HCT116 (cell line): ENCODE measurements at regions not wholly inside any gene's neighbourhood (a gene's known extent, or its start where the extent isn't known, plus 50 kb on each side); places are given as distances from the start of the nearest gene placed in this dataset.

Experiments
- ATAC-seq: fragments of 200-7000 bp; cut with Tn5 transposase; 2 replicates; pipeline ENCODE4 v1.9.1; 2020; ENCODE audit warnings: mild to moderate bottlenecking, moderate library complexity
- BruUV-seq: library from RNA; stranded (reverse); fragments of 400-500 nt; replicated peaks from 2 replicates; lab custom pipeline; 2021; lab: Mats Ljungman, UMichigan
- CTCF ChIA-PET: fragments of 300-600 bp; sonication (Branson Sonifier 250); formaldehyde crosslinking; loops from one replicate; lab custom pipeline; 2021; ENCODE audit warnings: antibody characterized with exemption; lab: Charles Lee
- POLR2A ChIA-PET: fragments of 300-600, 350-600 bp; sonication (Branson Sonifier 250); formaldehyde crosslinking; loops from one replicate; lab custom pipeline; 2021; ENCODE audit warnings: antibody characterized with exemption; lab: Charles Lee
- RAD21 ChIA-PET, 2 experiments: fragments of 300-600 bp; sonication (Branson Sonifier 250); formaldehyde crosslinking; loops; one replicate each; lab custom pipeline; 2023; ENCODE audit warnings: low total read pairs in 2 of 2; ENCODE audit not compliant: uncharacterized antibody in 2 of 2, unreplicated experiment in 2 of 2, low non-redundant PET in 1 of 2; lab: Charles Lee
- DNase-seq: peaks from one replicate; pipeline ENCODE4 v3.0.0-alpha.2; 2010; ENCODE audit warnings: low read depth, low spot score
- H2AFZ ChIP-seq: fragments of 200-600 bp; shearing (Covaris generic), sonication (generic); 2 replicates; pipeline ENCODE4 v1.6.1; 2017; ENCODE audit warnings: low read depth, mixed run types, mixed read lengths, antibody characterized with exemption, low read length; ENCODE audit not compliant: poor library complexity, severe bottlenecking
- H3K27ac ChIP-seq: 2 replicates; pipeline ENCODE4 v1.5.1; 2012; ENCODE audit warnings: low read depth, low read length
- H3K27me3 ChIP-seq: fragments of 200-600 bp; sonication (generic); 2 replicates; pipeline ENCODE4 v1.6.1; 2016; ENCODE audit warnings: mixed run types, low read length, mixed read lengths; ENCODE audit not compliant: insufficient read depth
- H3K36me3 ChIP-seq, 2 experiments: fragments of 200-500 bp in 1 of 2; fragments of 200-600 bp in 1 of 2; sonication (Bioruptor generic) in 1 of 2; sonication (generic) in 1 of 2; 2 replicates each; pipeline versions ENCODE4 v1.5.1 to v1.6.1; 2014 to 2016; ENCODE audit warnings: low read length in 2 of 2, inconsistent platforms in 1 of 2, mixed read lengths in 1 of 2, mixed run types in 1 of 2; ENCODE audit not compliant: insufficient read depth in 2 of 2, control insufficient read depth in 1 of 2
- H3K4me1 ChIP-seq, 2 experiments: fragments of 200-600 bp in 1 of 2; sonication (generic) in 1 of 2; 2 replicates each; pipeline versions ENCODE4 v1.5.1 to v1.6.1; 2012 to 2017; ENCODE audit warnings: low read length in 2 of 2, inconsistent platforms in 1 of 2, mild to moderate bottlenecking in 1 of 2, mixed read lengths in 1 of 2, mixed run types in 1 of 2, moderate library complexity in 1 of 2; ENCODE audit not compliant: insufficient read depth in 2 of 2, control insufficient read depth in 1 of 2
- H3K4me2 ChIP-seq: fragments of 200-600 bp; sonication (generic); 2 replicates; pipeline ENCODE4 v1.6.1; 2017; ENCODE audit warnings: mixed run types, low read length, mixed read lengths
- H3K4me3 ChIP-seq, 2 experiments: fragments of 200-600 bp in 1 of 2; sonication (generic) in 1 of 2; replicated peaks in 1 of 2; 2 replicates each; pipeline ENCODE4 v1.5.1; 2011 to 2016; ENCODE audit warnings: low read length in 2 of 2, control low read depth in 1 of 2, low read depth in 1 of 2, mild to moderate bottlenecking in 1 of 2, mixed read lengths in 1 of 2, mixed run types in 1 of 2
- H3K79me2 ChIP-seq: fragments of 200-600 bp; sonication (generic); 2 replicates; pipeline ENCODE4 v1.6.1; 2017; ENCODE audit warnings: mild to moderate bottlenecking, mixed run types, low read length, moderate library complexity, mixed read lengths; ENCODE audit not compliant: insufficient read depth
- H3K9ac ChIP-seq: fragments of 200-600 bp; sonication (generic); 2 replicates; pipeline ENCODE4 v1.6.1; 2016; ENCODE audit warnings: low read length, mixed read lengths
- H3K9me2 ChIP-seq: fragments of 200-600 bp; sonication (generic), shearing (Covaris generic); 2 replicates; pipeline ENCODE4 v1.6.1; 2017; ENCODE audit warnings: mixed run types, mild to moderate bottlenecking, moderate library complexity; ENCODE audit not compliant: insufficient read depth
- H3K9me3 ChIP-seq, 2 experiments: fragments of 200-500 bp in 1 of 2; fragments of 200-600 bp in 1 of 2; sonication (Bioruptor generic) in 1 of 2; sonication (generic) in 1 of 2; 2 replicates each; pipeline ENCODE4 v1.6.1; 2014 to 2017; ENCODE audit warnings: low read length in 2 of 2, mixed read lengths in 2 of 2, inconsistent platforms in 1 of 2, low read depth in 1 of 2, mild to moderate bottlenecking in 1 of 2, mixed run types in 1 of 2, moderate library complexity in 1 of 2; ENCODE audit not compliant: control insufficient read depth in 1 of 2, insufficient read depth in 1 of 2
- H4K20me1 ChIP-seq: fragments of 200-600 bp; sonication (generic), shearing (Covaris generic); 2 replicates; pipeline ENCODE4 v1.6.1; 2017; ENCODE audit warnings: mixed run types, mild to moderate bottlenecking, moderate library complexity; ENCODE audit not compliant: insufficient read depth
- ATF3 ChIP-seq: IDR thresholded peaks from 2 replicates; pipeline ENCODE4 v1.6.1; 2012
- CBX3 ChIP-seq: IDR thresholded peaks from 2 replicates; pipeline ENCODE4 v1.6.1; 2012; ENCODE audit warnings: low read depth
- CEBPB ChIP-seq: IDR thresholded peaks from 2 replicates; pipeline ENCODE4 v1.6.1; 2012; ENCODE audit warnings: low read depth
- CTCF ChIP-seq, 3 experiments: fragments of 200-600 bp in 1 of 3; sonication (generic) in 1 of 3; IDR thresholded peaks in 2 of 3; conservative IDR thresholded peaks in 1 of 3; 2 replicates each; pipeline ENCODE4 v1.5.1; 2012 to 2017; ENCODE audit warnings: low read depth in 2 of 3, low read length in 2 of 3, antibody characterized with exemption in 1 of 3, borderline replicate concordance in 1 of 3, control low read depth in 1 of 3, mild to moderate bottlenecking in 1 of 3, mixed read lengths in 1 of 3, mixed run types in 1 of 3, moderate library complexity in 1 of 3; ENCODE audit not compliant: insufficient read depth in 1 of 3
- EZH2 ChIP-seq: fragments of 200-600 bp; sonication (generic); IDR thresholded peaks from 2 replicates; pipeline ENCODE4 v1.6.1; 2017; ENCODE audit warnings: antibody characterized with exemption, mixed run types
- EZH2phosphoT487 ChIP-seq: fragments of 200-600 bp; IDR thresholded peaks from 2 replicates; pipeline ENCODE4 v1.6.1; 2018; ENCODE audit warnings: antibody characterized with exemption, borderline replicate concordance
- POLR2A ChIP-seq: IDR thresholded peaks from 2 replicates; pipeline ENCODE4 v1.7.0; 2011; ENCODE audit warnings: borderline replicate concordance; ENCODE audit not compliant: insufficient read depth, insufficient read length; ENCODE audit errors: extremely low read depth
- RAD21 ChIP-seq: IDR thresholded peaks from 2 replicates; pipeline ENCODE4 v1.6.1; 2012; ENCODE audit warnings: low read depth, mild to moderate bottlenecking
- REST ChIP-seq: IDR thresholded peaks from 2 replicates; pipeline ENCODE4 v1.6.1; 2012; ENCODE audit warnings: low read depth
- SRF ChIP-seq: IDR thresholded peaks from 2 replicates; pipeline ENCODE4 v1.6.1; 2012; ENCODE audit warnings: low read depth
- YY1 ChIP-seq: IDR thresholded peaks from 2 replicates; pipeline ENCODE4 v1.6.1; 2011; ENCODE audit warnings: low read length, low read depth, moderate library complexity, mild to moderate bottlenecking; ENCODE audit not compliant: insufficient replicate concordance; ENCODE audit errors: extremely low read depth
- intact Hi-C: fragments of 100-400 bp; cut with micrococcal nuclease; formaldehyde crosslinking; loops from 2 replicates; pipeline ENCODE4 v1.10.0; 2022

- no peaks in the 10 kb centered on the region for H3K79me2 ChIP-seq
- H3K27ac ChIP-seq, result no peak overlapping the region
- H3K9me3 ChIP-seq, result no peaks in the 10 kb centered on the region
- H3K36me3 ChIP-seq, result no peaks in the 10 kb centered on the region
- no peaks in the 10 kb centered on the region for H3K9me2 ChIP-seq
- ChIA-PET POLR2A (no interaction called here), RAD21 (interaction anchor here in 1 of 2 experiments (0.6 kb wide), 1 partner anchor 22 kb away, joined by 4 read pairs; no protein-coding TSS in a partner anchor), CTCF (no interaction called here)
- no peaks in the 10 kb centered on the region for H4K20me1 ChIP-seq
- TF ChIP-seq YY1 (no peak), EZH2 (no peak), SRF (no peak), CBX3 (no peak), POLR2A (no peak), RAD21 (no peak), EZH2phosphoT487 (no peak), CTCF (IDR thresholded peaks at IDR 0.05 in 2 of 3, conservative IDR thresholded peaks at IDR 0.05 in 1 of 3; ENCODE audit: borderline replicate concordance in 1 of 3, insufficient read depth in 1 of 3, low read depth in 2 of 3, low read length in 2 of 3) (no peak), ATF3 (no peak), REST (no peak), CEBPB (no peak)
- DNase-seq, result no peak
- H3K4me1 ChIP-seq, result no peaks in the 10 kb centered on the region
- no peak overlapping the region for H3K4me2 ChIP-seq
- no peaks in the 10 kb centered on the region for H3K27me3 ChIP-seq
- intact Hi-C loops, result no loop called here
- H3K4me3 ChIP-seq, result no peak overlapping the region
- no peak for ATAC-seq
- no peak overlapping the region for H3K9ac ChIP-seq
- BruUV-seq, result no TSS peak
- H2AFZ ChIP-seq, result no peak overlapping the region
These were observed 529.8 kb upstream of the CADM1 start for GRCh38 chr11:116033931-116034553.
